GM23248 (cell line): ENCODE measurements at regions not wholly inside any gene's neighbourhood (a gene's known extent, or its start where the extent isn't known, plus 50 kb on each side); places are given as distances from the start of the nearest gene placed in this dataset.

Source experiments
- DNase-seq: peaks from one replicate; pipeline ENCODE4 v3.0.0-alpha.2; 2015
- H2AFZ ChIP-seq: fragments of 200-600 bp; sonication (generic); 2 replicates; pipeline ENCODE4 v1.6.1; 2016; ENCODE audit warnings: antibody characterized with exemption
- H3F3A ChIP-seq: fragments of 200-600 bp; sonication (generic); 2 replicates; pipeline ENCODE4 v1.6.1; 2016; ENCODE audit warnings: mild to moderate bottlenecking, antibody characterized with exemption, mixed run types; ENCODE audit not compliant: insufficient read depth
- H3K27ac ChIP-seq: fragments of 200-600 bp; sonication (generic); 2 replicates; pipeline ENCODE4 v1.5.1; 2016; ENCODE audit warnings: mild to moderate bottlenecking
- H3K27me3 ChIP-seq: fragments of 200-600 bp; sonication (generic); replicated peaks from 2 replicates; pipeline ENCODE4 v1.6.1; 2016; ENCODE audit warnings: mild to moderate bottlenecking; ENCODE audit not compliant: insufficient read depth
- H3K36me3 ChIP-seq: fragments of 200-600 bp; sonication (generic); 2 replicates; pipeline ENCODE4 v1.6.1; 2016; ENCODE audit warnings: low read depth, mild to moderate bottlenecking
- H3K4me1 ChIP-seq: fragments of 200-600 bp; sonication (generic); 2 replicates; pipeline ENCODE4 v1.6.1; 2016; ENCODE audit warnings: mild to moderate bottlenecking; ENCODE audit not compliant: insufficient read depth
- H3K4me2 ChIP-seq: fragments of 200-600 bp; sonication (generic); one replicate; pipeline ENCODE4 v1.6.1; 2016; ENCODE audit warnings: mild to moderate bottlenecking; ENCODE audit not compliant: unreplicated experiment
- H3K4me3 ChIP-seq: fragments of 200-600 bp; sonication (generic); 2 replicates; pipeline ENCODE4 v1.5.1; 2016; ENCODE audit warnings: mild to moderate bottlenecking
- H3K79me2 ChIP-seq: fragments of 200-600 bp; sonication (generic); 2 replicates; pipeline ENCODE4 v1.6.1; 2016; ENCODE audit warnings: mild to moderate bottlenecking; ENCODE audit not compliant: insufficient read depth
- H3K9ac ChIP-seq: fragments of 200-600 bp; sonication (generic); 2 replicates; pipeline ENCODE4 v1.6.1; 2016; ENCODE audit warnings: mild to moderate bottlenecking
- H3K9me2 ChIP-seq: fragments of 200-600 bp; sonication (generic); 2 replicates; pipeline ENCODE4 v1.6.1; 2016; ENCODE audit warnings: mixed run types, mild to moderate bottlenecking, moderate library complexity; ENCODE audit not compliant: insufficient read depth
- H3K9me3 ChIP-seq: fragments of 200-600 bp; sonication (generic); one replicate; pipeline ENCODE4 v1.6.1; 2017; ENCODE audit warnings: low read depth
- H4K20me1 ChIP-seq: fragments of 200-600 bp; sonication (generic); 2 replicates; pipeline ENCODE4 v1.6.0; 2016; ENCODE audit not compliant: insufficient read depth
- EZH2 ChIP-seq: fragments of 200-600 bp; sonication (generic); IDR thresholded peaks from 2 replicates; pipeline ENCODE4 v1.6.1; 2018; ENCODE audit warnings: antibody characterized with exemption, mild to moderate bottlenecking; ENCODE audit not compliant: insufficient read depth, poor library complexity, severe bottlenecking
- EZH2phosphoT487 ChIP-seq: fragments of 200-600 bp; sonication (generic); IDR thresholded peaks from 2 replicates; pipeline ENCODE4 v1.6.1; 2018; ENCODE audit warnings: antibody characterized with exemption, moderate library complexity, mild to moderate bottlenecking, low read depth; ENCODE audit not compliant: insufficient read depth
- WGBS, 2 experiments: methylation state at CpG; one replicate each; pipeline ENCODE4 v1.1.6; 2015 to 2017; ENCODE audit warnings: low lambda C conversion rate in 2 of 2, low coverage in 1 of 2; ENCODE audit errors: missing lambda C conversion rate in 2 of 2; 5-methylcytosine and 5-hydroxymethylcytosine counted together
- in situ Hi-C: fragments of 300-500 bp; cut with MboI; formaldehyde crosslinking; loops from 2 replicates; pipeline ENCODE4 v1.15.0; 2020

DNA sequence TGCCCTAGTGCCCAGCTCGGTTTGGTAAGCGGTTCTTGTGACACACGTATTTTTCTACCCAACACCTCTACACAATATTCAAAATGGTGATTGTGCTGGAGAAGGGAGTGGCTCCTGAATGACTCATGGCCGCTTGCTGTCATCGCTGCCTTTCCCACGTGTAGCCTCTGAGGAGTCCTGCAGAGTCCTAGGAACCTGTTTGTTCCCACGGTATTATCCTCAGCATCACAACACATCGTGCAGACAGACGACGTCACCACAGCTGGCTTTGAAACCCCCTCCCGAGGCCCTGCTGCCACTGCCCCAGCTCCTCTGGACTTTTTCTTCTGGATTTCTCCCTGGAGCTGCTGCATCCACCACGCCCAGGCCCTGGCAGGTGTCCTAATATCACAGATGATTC, 353.5 kb downstream of the SMOC2 start:
- no peak for TF ChIP-seq EZH2
- TF ChIP-seq EZH2phosphoT487 = no peak
- no peaks in the 10 kb centered on the region for H3K9me2 ChIP-seq

DNA sequence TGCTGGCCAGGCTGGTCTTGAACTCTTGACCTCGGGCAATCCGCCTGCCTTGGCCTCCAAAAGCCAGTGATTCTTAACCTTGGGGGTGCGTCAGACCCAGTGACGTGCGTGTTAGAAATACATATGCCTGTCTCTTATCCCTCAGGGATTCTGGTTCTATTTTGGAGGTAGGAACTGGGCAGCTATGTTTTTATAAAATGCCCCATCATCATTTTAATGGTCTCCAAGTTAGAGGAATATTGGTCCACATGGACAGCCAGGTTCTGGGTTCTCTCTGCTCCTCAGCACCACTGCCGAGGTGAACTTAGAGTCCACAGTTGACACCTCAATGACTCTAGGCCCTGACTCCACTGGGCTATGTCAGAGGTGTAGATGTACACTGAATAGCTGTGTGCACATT, 352.7 kb downstream of the SMOC2 start:
- in situ Hi-C loops = no loop called here
- Histone ChIP-seq H3K9me3 (no peaks in the 10 kb centered on the region), H3K4me2 (no peak overlapping the region), H4K20me1 (no peaks in the 10 kb centered on the region), H3K79me2 (no peaks in the 10 kb centered on the region), H3K9me2 (no peaks in the 10 kb centered on the region), H2AFZ (no peak overlapping the region), H3K9ac (no peak overlapping the region), H3K27me3 (no peaks in the 10 kb centered on the region), H3K4me1 (no peaks in the 10 kb centered on the region), H3K36me3 (no peaks in the 10 kb centered on the region), H3K27ac (no peak overlapping the region), H3K4me3 (no peak overlapping the region), H3F3A (no peaks in the 10 kb centered on the region)
- 21 to 39% methylated on average over 6 of the region's 6 CpGs for WGBS, 2 experiments
- TF ChIP-seq EZH2 = no peak
- TF ChIP-seq EZH2phosphoT487 = no peak
- no peak for DNase-seq

More for the DNA sequence above, 353.5 kb downstream of the SMOC2 start:
- Histone ChIP-seq H3K4me2 (no peak overlapping the region), H3K4me1 (no peaks in the 10 kb centered on the region), H3K4me3 (no peak overlapping the region), H2AFZ (no peak overlapping the region), H4K20me1 (no peaks in the 10 kb centered on the region), H3K9ac (no peak overlapping the region), H3K36me3 (no peaks in the 10 kb centered on the region), H3K27me3 (no peaks in the 10 kb centered on the region), H3K79me2 (no peaks in the 10 kb centered on the region), H3F3A (no peaks in the 10 kb centered on the region), H3K9me3 (no peaks in the 10 kb centered on the region), H3K27ac (no peak overlapping the region)
- in situ Hi-C loops = no loop called here
- 30 to 32% methylated on average over 12 of the region's 12 CpGs for WGBS, 2 experiments
- DNase-seq = no peak

DNA sequence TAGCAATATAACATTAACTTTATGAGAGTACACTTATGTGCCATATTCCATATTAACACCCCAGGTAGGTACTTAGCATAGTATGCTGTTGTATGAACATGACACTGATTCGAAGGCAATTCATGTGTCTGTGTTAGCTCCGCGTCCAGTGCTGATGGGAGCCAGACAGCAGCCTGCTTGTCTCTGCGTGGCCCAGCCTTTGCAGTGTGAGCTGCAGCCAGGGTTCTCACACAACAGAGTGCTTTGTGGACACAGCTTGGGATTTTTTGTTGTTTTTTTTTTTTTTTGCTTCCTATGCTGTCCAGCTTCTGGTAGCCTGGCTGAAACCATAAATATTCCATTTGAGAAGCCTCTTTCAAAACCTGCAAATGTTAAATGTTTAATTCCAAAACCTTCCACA, 350.9 kb downstream of the SMOC2 start:
- Histone ChIP-seq H3K79me2 (no peaks in the 10 kb centered on the region), H3K27ac (no peak overlapping the region), H3K36me3 (no peaks in the 10 kb centered on the region), H3K4me3 (no peak overlapping the region), H3K9me2 (no peaks in the 10 kb centered on the region), H3F3A (no peaks in the 10 kb centered on the region), H4K20me1 (no peaks in the 10 kb centered on the region), H2AFZ (no peak overlapping the region), H3K9ac (no peak overlapping the region), H3K4me1 (no peaks in the 10 kb centered on the region), H3K9me3 (no peaks in the 10 kb centered on the region), H3K27me3 (no peaks in the 10 kb centered on the region), H3K4me2 (no peak overlapping the region)
- no peak for DNase-seq
- in situ Hi-C loops = no loop called here
- TF ChIP-seq EZH2 (no peak), EZH2phosphoT487 (no peak)
- WGBS, 2 experiments = 50 to 59% methylated on average over 4 of the region's 4 CpGs

DNA sequence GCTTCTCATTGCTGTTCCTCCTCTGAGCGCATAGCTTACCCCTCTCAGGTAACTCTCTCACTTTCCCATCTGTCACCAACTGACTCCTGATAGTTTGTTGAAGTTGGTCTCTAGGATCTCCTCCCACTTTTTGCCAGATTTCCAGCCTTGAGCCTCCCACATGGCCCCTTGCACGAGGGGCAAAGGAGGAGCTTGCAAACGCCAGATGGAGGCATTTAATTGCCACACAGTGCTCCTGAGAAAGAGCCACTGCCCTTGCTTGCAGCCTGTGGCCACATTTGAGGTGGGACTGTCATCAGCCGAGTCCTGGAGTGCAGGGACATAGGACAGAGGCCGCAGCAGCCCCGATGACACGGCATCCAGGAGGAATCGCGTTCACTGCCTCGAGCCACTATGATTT, 348.7 kb downstream of the SMOC2 start:
- Histone ChIP-seq H3K27me3 (no peaks in the 10 kb centered on the region), H4K20me1 (no peaks in the 10 kb centered on the region), H3K4me1 (no peaks in the 10 kb centered on the region), H3K4me3 (no peak overlapping the region), H3K4me2 (no peak overlapping the region), H3K9me2 (no peaks in the 10 kb centered on the region), H3F3A (no peaks in the 10 kb centered on the region), H2AFZ (no peak overlapping the region), H3K9ac (no peak overlapping the region), H3K27ac (no peak overlapping the region), H3K9me3 (no peaks in the 10 kb centered on the region), H3K79me2 (no peaks in the 10 kb centered on the region), H3K36me3 (no peaks in the 10 kb centered on the region)
- in situ Hi-C loops = no loop called here
- TF ChIP-seq EZH2phosphoT487 (no peak), EZH2 (no peak)
- DNase-seq = no peak
- WGBS, 2 experiments = 38 to 44% methylated on average over 10 of the region's 10 CpGs

DNA sequence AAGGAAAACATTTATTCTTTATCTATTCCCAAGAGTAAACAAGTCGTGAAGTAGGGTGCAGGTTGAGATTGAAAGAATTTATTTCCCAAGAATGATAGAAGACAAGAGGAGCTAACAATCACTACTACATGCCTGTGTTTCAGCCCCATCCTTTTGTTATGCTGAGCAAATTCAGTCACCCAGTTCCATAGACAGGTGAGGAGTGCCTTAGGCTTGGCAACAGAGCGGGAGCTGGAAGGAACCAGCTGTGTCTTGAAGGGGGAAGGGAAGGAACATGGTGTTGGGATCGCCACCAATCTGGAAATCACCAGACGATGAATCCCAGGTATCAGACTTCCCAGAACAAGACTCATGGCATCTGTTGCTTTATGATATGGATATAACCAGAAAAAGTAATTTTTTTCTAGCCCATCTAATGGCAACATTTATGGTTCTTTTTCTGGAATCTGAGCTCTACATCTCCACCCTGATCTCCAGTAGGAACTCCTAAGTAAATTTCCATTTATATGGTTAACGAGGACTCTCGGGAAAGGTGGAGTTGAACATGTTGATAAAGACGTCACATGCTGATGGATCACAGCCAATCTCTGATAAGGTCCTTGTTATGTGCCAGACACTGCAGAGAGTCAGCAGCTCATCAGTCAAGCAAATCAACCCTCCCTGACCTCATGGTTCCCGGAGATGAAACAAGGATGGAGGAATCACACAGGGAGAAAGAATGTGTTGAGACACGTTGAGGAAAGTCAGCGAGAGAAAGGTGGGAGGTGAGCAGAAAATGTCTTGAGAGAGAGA, 344.9 kb downstream of the SMOC2 start:
- H3K4me3 ChIP-seq = no peak overlapping the region
- WGBS, 2 experiments = 33 to 34% methylated on average over 10 of the region's 10 CpGs
- no peaks in the 10 kb centered on the region for H4K20me1 ChIP-seq
- DNase-seq = no peak
- H3K9me2 ChIP-seq = no peaks in the 10 kb centered on the region
- H2AFZ ChIP-seq = no peak overlapping the region
- no peak overlapping the region for H3K9ac ChIP-seq
- no peaks in the 10 kb centered on the region for H3K27me3 ChIP-seq
- H3F3A ChIP-seq = no peaks in the 10 kb centered on the region
- TF ChIP-seq EZH2phosphoT487 = no peak
- TF ChIP-seq EZH2 = no peak
- no peak overlapping the region for H3K4me2 ChIP-seq
- in situ Hi-C loops = no loop called here
- H3K36me3 ChIP-seq = no peaks in the 10 kb centered on the region
- H3K79me2 ChIP-seq = no peaks in the 10 kb centered on the region
- no peaks in the 10 kb centered on the region for H3K4me1 ChIP-seq
- H3K9me3 ChIP-seq = no peaks in the 10 kb centered on the region
- H3K27ac ChIP-seq = no peak overlapping the region
